GM04503 (cell line): ENCODE measurements at regions not wholly inside any gene's neighbourhood (a gene's known extent, or its start where the extent isn't known, plus 50 kb on each side); places are given as distances from the start of the nearest gene placed in this dataset.
"Not testable (repeated sequence)": the region's sequence is repeated elsewhere in the genome, so short reads cannot be mapped to it uniquely, and the experiment has no call there.

Source experiments
- DNase-seq: peaks from one replicate; pipeline ENCODE4 v3.0.0-alpha.2; 2012; ENCODE audit warnings: low read depth

GRCh38 chr21:28126521-28127174 is 866.0 kb downstream of the LTN1 start:
- DNase-seq: no peak

- DNase-seq: no peak
These were observed 868.1 kb downstream of the LTN1 start for GRCh38 chr21:28124541-28124940.

GRCh38 chr21:28118570-28118969 is 874.1 kb downstream of the LTN1 start:
- no peak for DNase-seq

- not testable (repeated sequence) for DNase-seq
These were observed 877.7 kb downstream of the LTN1 start for GRCh38 chr21:28114986-28115385.

- no peak for DNase-seq
These were observed 879.0 kb downstream of the LTN1 start for GRCh38 chr21:28113718-28114117.

- DNase-seq: no peak
These were observed 880.2 kb downstream of the LTN1 start for GRCh38 chr21:28112511-28112910.

GRCh38 chr21:28111151-28111619 is 881.5 kb downstream of the LTN1 start:
- DNase-seq: peak; percentile 88

- no peak for DNase-seq
These were observed 882.0 kb downstream of the LTN1 start for GRCh38 chr21:28110716-28111115.

- no peak for DNase-seq
These were observed 882.6 kb downstream of the LTN1 start for GRCh38 chr21:28110074-28110473.

- DNase-seq: no peak
These were observed 886.2 kb downstream of the LTN1 start for GRCh38 chr21:28106370-28106890.

- no peak for DNase-seq
These were observed 888.3 kb downstream of the LTN1 start for GRCh38 chr21:28104346-28104745.

GRCh38 chr21:28100366-28100765 is 892.3 kb downstream of the LTN1 start:
- DNase-seq: no peak

GRCh38 chr21:28099001-28099705 is 893.5 kb downstream of the LTN1 start:
- peak; percentile 1 for DNase-seq

- DNase-seq: no peak
These were observed 901.2 kb downstream of the LTN1 start for GRCh38 chr21:28091466-28091865.

GRCh38 chr21:28090546-28090945 is 902.1 kb downstream of the LTN1 start:
- no peak for DNase-seq

- DNase-seq: no peak
These were observed 902.9 kb downstream of the LTN1 start for GRCh38 chr21:28089599-28090441.

- DNase-seq: no peak
These were observed 905.7 kb downstream of the LTN1 start for GRCh38 chr21:28086861-28087581.

- no peak for DNase-seq
These were observed 907.7 kb downstream of the LTN1 start for GRCh38 chr21:28084951-28085350.

GRCh38 chr21:28083350-28083749 is 909.3 kb downstream of the LTN1 start:
- no peak for DNase-seq

GRCh38 chr21:28078126-28078525 is 914.6 kb downstream of the LTN1 start:
- DNase-seq: no peak

GRCh38 chr21:28074676-28075075 is 918.0 kb downstream of the LTN1 start:
- no peak for DNase-seq

- no peak for DNase-seq
These were observed 920.1 kb downstream of the LTN1 start for GRCh38 chr21:28072601-28073000.
